Stimulated activated CD8-positive, alpha-beta memory T cell treated with anti-CD3 and anti-CD28 coated beads, Interleukin-15, amount 100 ng/mL, for 48 hours (primary cell): ENCODE measurements at regions not wholly inside any gene's neighbourhood (a gene's known extent, or its start where the extent isn't known, plus 50 kb on each side); places are given as distances from the start of the nearest gene placed in this dataset.

Source experiments
- DNase-seq, 2 donors: peaks; one replicate each; pipeline ENCODE4 v3.0.0-alpha.2; 2020; ENCODE audit warnings: low read depth in 2 of 2

GRCh38 chr16:85291302-85292148 is 179.3 kb upstream of the CIBAR2 start:
- no peak for DNase-seq

DNA sequence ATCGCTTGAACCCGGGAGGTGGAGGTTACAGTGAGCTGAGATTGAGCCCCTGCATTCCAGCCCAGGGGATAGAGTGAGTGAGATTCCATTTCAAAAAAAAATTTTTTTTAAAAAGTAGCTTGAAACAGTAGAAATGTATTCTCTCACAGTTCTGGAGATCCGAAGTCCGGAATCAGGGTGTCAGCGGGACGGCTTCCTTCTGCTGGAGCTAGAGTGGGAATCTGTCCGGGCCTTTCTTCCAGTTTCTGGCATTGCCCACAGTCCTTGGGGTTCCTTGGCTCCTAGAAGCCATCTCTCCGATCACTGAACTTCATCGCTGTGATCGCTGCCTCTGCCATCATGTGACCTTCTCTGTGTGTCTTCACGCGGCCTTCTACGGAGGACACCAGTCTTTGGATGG is 181.2 kb upstream of the CIBAR2 start:
- no peak for DNase-seq

DNA sequence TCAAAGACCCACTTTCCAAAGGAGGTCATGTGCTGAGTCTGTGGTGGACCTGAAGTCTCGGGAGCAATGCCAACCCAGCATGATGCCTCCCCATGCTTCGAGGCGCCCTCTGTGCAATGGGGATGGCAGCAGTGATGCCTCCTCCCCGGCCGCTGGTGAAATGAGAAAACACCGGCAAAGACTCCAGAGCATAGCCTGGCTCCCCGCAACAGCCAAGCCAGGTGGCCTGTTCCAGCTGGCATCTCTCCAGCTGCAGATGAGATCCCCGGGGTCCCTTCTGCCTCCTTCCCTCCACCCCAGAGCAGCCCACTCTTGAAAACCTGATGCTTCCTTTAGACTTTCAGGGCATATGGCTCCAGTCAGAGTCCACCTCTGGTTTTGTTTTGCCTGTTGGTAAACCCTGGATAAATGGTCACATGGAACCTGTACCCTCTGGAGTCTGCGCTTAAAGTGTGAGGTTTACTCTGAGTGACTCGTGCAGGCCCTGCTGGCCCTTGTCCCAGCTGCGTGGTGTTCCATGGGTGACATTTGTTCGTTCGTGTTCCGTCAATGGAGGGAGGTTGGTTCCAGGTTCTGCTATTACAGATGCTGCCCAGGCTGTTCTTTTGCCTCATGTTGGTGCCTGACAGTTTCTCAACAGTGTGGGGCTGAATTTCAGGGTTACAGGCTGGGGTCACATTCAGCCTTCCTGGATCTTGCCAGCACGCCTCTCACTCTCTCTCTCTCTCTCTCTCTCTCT is 181.8 kb upstream of the CIBAR2 start:
- DNase-seq, result no peak

DNA sequence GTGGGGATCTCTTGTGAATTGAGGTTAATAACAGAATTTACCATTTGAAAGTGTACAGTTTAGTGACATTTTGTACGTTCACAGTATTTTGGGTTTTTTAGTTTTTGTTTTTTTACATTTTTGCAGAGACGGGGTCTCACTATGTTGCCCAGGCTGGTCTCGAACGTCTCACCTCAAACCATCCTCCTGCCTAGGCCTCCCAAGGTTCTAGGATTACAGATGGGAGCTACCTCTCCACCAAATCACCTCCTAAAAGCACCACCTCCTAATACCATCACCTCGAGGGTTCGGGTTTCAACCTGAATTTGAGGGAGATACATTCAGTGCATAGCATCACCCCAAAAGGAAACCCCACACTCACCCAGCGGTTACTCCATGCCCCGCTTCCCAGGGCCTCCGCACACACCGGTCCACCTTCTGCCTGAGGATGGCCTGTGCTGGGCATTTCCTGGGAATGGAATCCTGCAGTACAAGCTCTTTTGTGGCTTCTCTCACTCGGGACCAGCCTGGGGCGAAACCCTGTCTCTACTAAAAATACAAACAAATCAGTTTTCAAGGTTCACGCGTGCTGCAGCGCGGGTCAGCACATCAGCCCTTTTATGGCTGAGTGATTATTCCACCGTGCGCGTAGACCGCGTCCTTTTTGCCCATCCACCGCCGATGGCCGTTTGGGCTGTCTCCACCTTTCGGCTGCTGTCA is 182.7 kb upstream of the CIBAR2 start:
- DNase-seq, result no peak

DNA sequence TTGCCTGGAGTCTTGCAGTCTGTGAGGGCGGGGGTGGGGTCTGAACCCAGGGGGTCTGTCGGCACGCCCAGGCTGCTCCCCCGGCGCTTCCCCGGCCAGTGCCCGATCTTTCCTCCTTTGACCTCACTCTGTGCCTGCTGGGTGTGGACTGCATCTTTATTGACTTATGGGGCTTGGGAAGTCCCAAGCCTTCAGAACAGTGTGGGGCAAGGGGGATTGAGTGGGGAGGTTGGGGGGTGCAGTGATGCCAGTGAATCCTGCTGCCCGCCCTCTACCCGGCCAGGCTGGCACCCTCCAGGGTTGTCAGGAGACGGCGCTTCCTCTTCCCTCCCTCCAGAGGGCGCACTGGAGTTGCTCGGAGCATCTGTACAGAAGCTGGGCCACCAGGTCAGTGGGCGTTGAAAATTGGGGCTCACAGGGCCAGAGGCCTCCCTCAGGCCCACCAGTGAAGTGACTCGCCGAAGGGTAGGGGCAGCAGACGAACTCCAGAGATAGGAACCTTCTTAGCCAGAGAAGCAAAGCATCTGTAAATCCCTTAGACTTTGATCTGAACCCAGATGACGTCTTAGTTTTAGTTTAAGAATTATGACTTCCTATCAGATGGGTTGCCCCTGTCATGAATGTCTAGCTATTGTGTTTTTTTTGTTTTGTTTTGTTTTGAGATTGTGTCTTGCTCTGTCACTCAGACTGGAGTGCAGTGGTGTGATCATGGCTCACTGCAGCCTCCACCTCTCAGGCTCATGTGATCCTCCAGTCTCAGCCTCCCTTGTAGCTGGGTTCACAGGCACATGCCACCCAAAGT is 184.8 kb upstream of the CIBAR2 start:
- DNase-seq, result peak; percentile 12 to 24

DNA sequence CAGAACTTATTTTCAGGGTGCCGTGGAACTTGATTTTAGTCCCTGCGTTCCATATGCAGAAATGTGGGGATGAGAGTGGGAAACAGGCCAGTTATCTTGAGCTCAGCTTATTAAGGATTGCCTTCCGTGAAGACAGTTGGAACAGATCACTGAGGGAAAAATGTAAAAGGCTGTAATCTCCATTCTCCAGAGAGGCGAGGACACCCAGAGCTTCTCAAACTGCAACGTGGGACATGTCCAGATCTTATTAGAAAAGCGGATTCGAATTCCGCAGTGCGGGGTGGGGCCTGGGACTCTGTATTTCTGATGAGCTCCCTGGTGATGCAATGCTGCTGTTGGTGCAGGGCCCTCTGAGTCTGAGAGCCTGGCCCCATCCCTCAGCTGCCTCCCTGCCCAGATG is 185.6 kb upstream of the CIBAR2 start:
- no peak for DNase-seq

DNA sequence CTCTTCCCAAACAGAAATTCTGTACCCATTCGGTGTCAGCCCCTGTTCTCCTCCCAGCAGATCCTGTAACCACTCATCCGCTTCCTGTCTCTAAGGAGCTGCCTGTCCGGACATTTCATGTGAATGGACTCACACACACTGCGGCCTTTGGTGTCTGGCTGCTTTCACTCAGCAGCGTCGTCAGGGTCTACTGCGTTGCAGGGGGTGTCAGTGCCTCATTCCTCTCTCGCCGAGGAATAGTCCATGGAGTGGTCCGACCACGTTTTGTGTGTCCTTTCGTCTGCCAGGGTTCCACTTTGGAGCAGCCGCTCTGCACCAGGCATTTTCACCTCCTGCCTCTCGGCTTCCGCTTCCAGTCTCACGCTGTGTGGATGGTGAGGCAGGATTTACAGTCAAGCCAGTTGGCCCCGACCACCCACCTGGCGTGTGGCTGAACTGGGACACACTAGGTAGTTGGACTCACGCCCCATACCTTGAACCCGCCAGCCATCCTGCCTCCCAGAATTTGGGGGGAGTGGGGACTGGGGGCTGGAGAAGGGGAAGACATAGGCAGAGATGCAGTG is 188.2 kb upstream of the CIBAR2 start:
- no peak for DNase-seq

GRCh38 chr16:85301231-85301630 is 189.0 kb upstream of the CIBAR2 start:
- no peak for DNase-seq

DNA sequence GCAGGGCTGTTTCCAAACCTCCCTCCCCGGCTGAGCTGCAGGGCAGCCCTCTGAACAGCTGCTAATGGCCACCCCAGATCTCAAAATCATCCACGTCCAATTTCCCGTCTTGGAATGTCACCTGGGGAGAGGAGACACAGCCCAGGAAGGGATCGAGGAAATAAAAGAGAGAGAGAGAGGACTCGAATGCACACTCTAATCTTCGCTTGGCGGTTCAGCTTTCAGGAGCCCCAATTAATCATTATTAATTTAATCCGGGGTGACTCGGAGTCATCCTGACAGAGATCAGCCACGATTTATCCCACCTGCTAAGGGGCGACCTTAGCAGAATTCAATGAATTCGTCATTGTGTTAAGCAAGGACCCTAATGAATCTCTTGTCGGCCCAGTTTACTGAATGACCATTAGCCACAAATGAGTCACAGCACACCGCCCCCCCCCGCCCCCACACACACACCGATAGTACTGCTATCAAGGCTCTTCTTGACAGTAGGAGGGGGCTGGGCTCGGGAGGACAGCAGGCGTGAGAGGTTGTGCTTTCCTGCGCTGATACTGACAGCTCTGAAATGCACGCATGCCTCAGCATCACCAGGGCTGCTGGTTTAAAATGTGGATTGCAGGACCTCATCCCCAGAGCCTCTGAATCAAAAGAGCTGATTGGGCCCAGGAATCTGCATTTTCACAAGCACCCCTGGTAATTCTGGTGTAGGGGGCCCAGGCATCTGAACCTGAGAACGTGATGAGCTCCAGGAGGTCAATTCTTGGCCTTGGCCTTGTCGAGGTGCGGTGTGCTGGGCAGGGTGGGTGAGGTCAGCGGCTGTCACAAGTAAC is 190.0 kb upstream of the CIBAR2 start:
- DNase-seq, result no peak

DNA sequence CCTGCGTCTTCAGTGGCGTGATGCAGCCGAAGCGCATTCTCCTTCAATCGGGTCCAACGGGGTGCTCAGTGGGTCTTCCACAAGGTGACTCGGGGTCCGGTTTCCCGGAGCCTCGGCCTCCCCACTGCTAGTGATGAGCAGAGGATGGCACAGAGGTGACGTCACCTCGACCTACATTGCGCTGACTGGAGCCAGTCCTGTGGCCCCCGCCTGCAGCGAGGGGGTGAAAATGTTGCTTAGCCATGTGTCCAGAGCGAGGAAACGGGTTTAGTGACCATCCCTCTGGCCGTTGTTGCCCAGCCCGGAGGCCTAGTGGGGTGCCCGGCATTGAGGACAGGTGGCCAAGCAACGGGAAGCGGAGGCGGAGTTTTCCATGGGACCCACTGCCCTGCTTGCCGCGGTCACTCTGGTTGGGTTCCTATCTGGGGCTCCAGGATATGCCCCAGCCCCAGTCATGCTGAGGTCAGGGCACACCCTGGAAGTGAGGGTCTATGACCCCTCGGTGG is 190.6 kb upstream of the CIBAR2 start:
- DNase-seq, result no peak

- DNase-seq, result peak; percentile 66 to 69
Measured at GRCh38 chr16:85303354-85303883, 191.1 kb upstream of the CIBAR2 start.

- DNase-seq, result no peak
Measured at GRCh38 chr16:85304337-85304736, 192.1 kb upstream of the CIBAR2 start.

GRCh38 chr16:85306071-85306792 is 194.0 kb upstream of the CIBAR2 start:
- DNase-seq, result peak; percentile 69 to 75

- no peak for DNase-seq
Measured at GRCh38 chr16:85306793-85307551, 194.7 kb upstream of the CIBAR2 start.

- DNase-seq, result no peak
Measured at GRCh38 chr16:85307552-85308364, 195.5 kb upstream of the CIBAR2 start.

GRCh38 chr16:85308611-85309540 is 196.6 kb upstream of the CIBAR2 start:
- no peak for DNase-seq
